Body of pancreas (tissue), 4 donors: ENCODE measurements at regions not wholly inside any gene's neighbourhood (a gene's known extent, or its start where the extent isn't known, plus 50 kb on each side); places are given as distances from the start of the nearest gene placed in this dataset.

Experiments
- ATAC-seq: fragments of 150-250 bp; one replicate; pipeline ENCODE4 v1.9.1; 2016
- DNase-seq, 4 donors: peaks; one replicate each; pipeline ENCODE4 v3.0.0-alpha.2; 2019
- H3K27ac ChIP-seq, 4 donors: fragments of 200-600 bp; sonication (generic); 1 replicate in 3 of 4; 2 replicates in 1 of 4; pipeline versions ENCODE4 v1.5.1 to v1.6.1; 2016 to 2019; ENCODE audit warnings: mild to moderate bottlenecking in 1 of 4, mixed read lengths in 1 of 4, moderate library complexity in 1 of 4
- H3K27me3 ChIP-seq, 2 donors: fragments of 200-600 bp; sonication (generic); one replicate each; pipeline ENCODE4 v1.6.0; 2016; ENCODE audit warnings: mild to moderate bottlenecking in 1 of 2
- H3K36me3 ChIP-seq, 2 donors: fragments of 200-600 bp; sonication (generic); replicated peaks in 1 of 2; 2 replicates each; pipeline ENCODE4 v1.5.1; 2016; ENCODE audit warnings: low read depth in 2 of 2; ENCODE audit not compliant: insufficient read depth in 1 of 2
- H3K4me1 ChIP-seq: fragments of 200-600 bp; sonication (generic); one replicate; pipeline ENCODE4 v1.6.0; 2016
- H3K4me3 ChIP-seq, 2 donors: fragments of 200-600 bp; sonication (generic); 1 replicate in 1 of 2; 2 replicates in 1 of 2; pipeline ENCODE4 v1.5.1; 2016 to 2019
- H3K9me3 ChIP-seq, 3 donors: fragments of 200-600 bp; sonication (generic); 1 replicate in 2 of 3; 2 replicates in 1 of 3; pipeline ENCODE4 v1.5.1; 2016
- POLR2A ChIP-seq, 3 donors: fragments of 450-650 bp; IDR thresholded peaks; one replicate each; pipeline ENCODE4 v1.6.1; 2016; ENCODE audit warnings: antibody characterized with exemption in 3 of 3, mild to moderate bottlenecking in 2 of 3
- WGBS, 2 donors: methylation state at CpG; one replicate each; pipeline ENCODE4 v1.1.5; 2017; 5-methylcytosine and 5-hydroxymethylcytosine counted together
- intact Hi-C: fragments of 100-400 bp; cut with DNase I; formaldehyde crosslinking; loops from one replicate; pipeline ENCODE4 v1.15.1; 2023
- TF ChIP-seq, protein P1 (sequence below), 7 experiments: fragments of 450-650 bp in 4 of 7; fragments of 200-600 bp in 3 of 7; sonication (generic) in 3 of 7; IDR thresholded peaks; one replicate each; pipeline ENCODE4 v1.5.1; 2016 to 2019; ENCODE audit warnings: antibody characterized with exemption in 7 of 7

DNA sequence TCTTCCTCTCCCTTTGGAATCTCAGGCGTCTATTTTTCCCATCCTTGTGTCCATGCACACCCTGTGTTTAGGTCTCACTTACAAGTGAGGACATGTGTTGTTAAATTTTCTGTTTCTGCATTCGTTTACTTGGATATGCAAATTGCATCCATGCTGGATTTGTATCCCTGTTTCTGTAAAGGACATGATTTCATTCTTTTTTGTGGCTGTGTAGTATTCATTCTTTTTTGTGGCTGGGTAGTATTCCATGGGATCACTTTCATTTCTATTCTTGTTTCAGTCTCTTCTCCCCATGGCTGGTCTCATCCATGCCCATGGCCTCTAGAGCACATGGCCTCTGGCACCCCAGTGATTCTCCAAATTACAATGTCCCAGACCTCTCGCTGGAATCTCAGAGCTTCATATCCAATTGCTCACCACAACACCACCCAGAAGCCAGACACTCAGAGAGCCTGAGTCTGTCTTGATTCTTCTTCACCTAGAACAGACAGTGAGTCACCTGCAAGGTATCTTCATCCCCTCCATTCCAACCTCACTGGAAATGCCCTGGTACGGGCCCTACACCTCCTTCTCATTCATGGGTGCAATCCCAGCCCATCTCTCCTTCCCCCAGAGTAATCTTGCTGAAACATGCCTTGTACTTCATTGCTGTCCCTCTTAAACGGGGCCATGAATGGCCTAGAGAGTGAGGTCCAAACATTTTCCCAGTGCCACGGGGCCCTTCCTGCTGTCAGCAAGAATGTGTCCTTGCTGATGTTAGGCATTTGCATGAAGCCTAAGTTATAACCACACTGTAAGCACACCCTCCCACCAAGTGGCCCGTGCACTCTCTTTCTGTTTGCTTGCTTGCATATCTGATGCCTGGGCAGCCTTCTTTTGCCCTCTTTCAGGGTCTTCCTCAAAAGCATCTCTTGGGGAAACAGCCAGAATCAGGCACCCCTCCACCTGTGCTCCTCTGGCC lies 476.2 kb upstream of the TSHZ3 start:
- Histone ChIP-seq H3K27me3 (no peaks in the 10 kb centered on the region), H3K4me1 (no peaks in the 10 kb centered on the region), H3K27ac (no peak overlapping the region), H3K36me3 (no peaks in the 10 kb centered on the region), H3K9me3 (no peaks in the 10 kb centered on the region), H3K4me3 (no peak overlapping the region)
- intact Hi-C loops = no loop called here
- WGBS, 2 donors = 35 to 42% methylated on average over 7 of the region's 7 CpGs
- no peak for DNase-seq
- ATAC-seq = no peak
- TF ChIP-seq, protein P1, sequence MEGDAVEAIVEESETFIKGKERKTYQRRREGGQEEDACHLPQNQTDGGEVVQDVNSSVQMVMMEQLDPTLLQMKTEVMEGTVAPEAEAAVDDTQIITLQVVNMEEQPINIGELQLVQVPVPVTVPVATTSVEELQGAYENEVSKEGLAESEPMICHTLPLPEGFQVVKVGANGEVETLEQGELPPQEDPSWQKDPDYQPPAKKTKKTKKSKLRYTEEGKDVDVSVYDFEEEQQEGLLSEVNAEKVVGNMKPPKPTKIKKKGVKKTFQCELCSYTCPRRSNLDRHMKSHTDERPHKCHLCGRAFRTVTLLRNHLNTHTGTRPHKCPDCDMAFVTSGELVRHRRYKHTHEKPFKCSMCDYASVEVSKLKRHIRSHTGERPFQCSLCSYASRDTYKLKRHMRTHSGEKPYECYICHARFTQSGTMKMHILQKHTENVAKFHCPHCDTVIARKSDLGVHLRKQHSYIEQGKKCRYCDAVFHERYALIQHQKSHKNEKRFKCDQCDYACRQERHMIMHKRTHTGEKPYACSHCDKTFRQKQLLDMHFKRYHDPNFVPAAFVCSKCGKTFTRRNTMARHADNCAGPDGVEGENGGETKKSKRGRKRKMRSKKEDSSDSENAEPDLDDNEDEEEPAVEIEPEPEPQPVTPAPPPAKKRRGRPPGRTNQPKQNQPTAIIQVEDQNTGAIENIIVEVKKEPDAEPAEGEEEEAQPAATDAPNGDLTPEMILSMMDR (IDR thresholded peaks at IDR 0.05) = no peak
- no peak for TF ChIP-seq POLR2A (IDR thresholded peaks at IDR 0.05)

DNA sequence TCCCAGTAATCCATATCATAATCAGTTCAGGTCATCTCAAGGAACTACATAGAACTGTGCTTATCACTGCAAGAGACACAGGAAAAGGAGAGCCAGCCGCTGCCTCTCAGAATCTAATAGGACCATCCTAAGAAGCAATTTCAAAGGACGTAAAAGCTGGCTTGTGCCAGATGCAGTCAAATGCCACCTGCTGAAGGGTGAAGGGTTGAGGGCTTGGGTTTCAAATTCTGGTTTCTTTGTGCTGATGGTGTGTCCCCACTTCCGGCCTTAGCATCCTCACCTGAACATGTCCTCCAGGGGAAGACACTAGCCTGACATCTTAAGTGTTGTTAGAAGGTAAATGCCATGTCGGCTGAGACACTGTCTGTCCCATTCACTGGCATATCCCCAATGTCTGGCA lies 477.1 kb upstream of the TSHZ3 start:
- TF ChIP-seq, protein P1 (IDR thresholded peaks at IDR 0.05) = no peak
- no peak for TF ChIP-seq POLR2A (IDR thresholded peaks at IDR 0.05)
- 62 to 67% methylated on average over 1 to 4 of the region's 4 CpGs for WGBS, 2 donors

DNA sequence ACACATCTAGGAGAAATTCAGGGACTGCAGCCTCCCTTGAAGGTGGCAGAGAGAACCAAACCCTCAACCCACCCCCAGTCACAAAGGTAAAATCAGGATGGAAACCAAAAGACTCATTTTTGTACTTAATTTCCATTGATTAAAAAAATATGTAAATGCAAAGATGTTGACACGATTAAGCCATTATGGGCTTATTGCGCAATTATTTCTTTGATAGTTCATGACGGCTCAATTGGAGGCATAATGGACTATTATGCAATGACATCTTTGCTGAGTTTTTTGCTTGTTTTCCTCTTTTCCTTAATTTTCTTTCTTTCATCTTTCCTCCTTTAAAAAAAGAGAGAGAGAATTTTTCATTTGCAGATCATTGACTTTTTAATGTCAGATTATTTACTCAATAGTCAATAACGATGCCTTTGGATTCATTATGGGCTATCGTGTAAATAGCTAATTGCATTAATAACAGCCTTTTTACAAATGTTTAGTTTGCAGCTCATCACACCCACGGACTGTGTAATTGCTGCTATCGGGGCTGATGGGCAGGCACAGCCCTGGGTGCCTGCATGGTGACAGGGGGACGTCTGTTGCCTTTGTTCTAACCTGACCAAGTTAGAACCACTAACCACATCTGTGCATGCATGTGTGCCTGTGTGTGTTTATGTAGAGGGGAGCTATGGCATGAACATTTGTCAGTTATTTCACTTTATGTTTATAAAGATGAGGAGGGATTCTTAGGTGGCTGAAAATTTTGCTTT lies 482.4 kb upstream of the TSHZ3 start:
- ATAC-seq = no peak
- no peak for TF ChIP-seq POLR2A (IDR thresholded peaks at IDR 0.05)
- TF ChIP-seq, protein P1 (IDR thresholded peaks at IDR 0.05) = no peak
- Histone ChIP-seq H3K4me3 (no peak overlapping the region), H3K9me3 (no peaks in the 10 kb centered on the region), H3K27ac (no peak overlapping the region), H3K27me3 (no peaks in the 10 kb centered on the region), H3K36me3 (no peaks in the 10 kb centered on the region), H3K4me1 (no peaks in the 10 kb centered on the region)
- intact Hi-C loops = no loop called here
- 34 to 38% methylated on average over 8 of the region's 8 CpGs for WGBS, 2 donors
- DNase-seq = no peak

More for the DNA sequence above, 477.1 kb upstream of the TSHZ3 start:
- Histone ChIP-seq H3K4me3 (no peak overlapping the region), H3K4me1 (no peaks in the 10 kb centered on the region), H3K27me3 (no peaks in the 10 kb centered on the region), H3K9me3 (no peaks in the 10 kb centered on the region), H3K27ac (no peak overlapping the region), H3K36me3 (no peaks in the 10 kb centered on the region)
- no peak for ATAC-seq
- DNase-seq = no peak
- intact Hi-C loops = no loop called here

DNA sequence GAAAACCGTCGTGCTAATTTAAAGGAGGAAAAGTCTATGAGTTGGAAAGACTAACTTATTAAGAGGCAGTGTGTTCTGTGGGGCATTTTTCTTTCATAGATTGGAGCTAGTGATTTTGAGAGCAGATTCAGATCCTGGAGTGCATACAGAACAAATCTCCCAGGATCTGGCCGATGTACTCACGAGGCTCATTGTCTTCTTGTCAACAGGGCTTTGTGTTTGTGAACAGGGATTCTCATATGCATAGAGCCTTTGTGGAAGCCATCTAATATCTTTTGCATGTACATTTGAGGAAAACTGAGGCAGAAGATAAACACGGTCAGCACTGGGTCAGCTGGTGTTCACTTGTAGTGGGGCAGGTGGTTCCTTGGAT lies 482.9 kb upstream of the TSHZ3 start:
- TF ChIP-seq, protein P1 (IDR thresholded peaks at IDR 0.05) = no peak
- intact Hi-C loops = no loop called here
- no peak overlapping the region for H3K27ac ChIP-seq
- no peaks in the 10 kb centered on the region for H3K4me1 ChIP-seq
- no peak overlapping the region for H3K4me3 ChIP-seq
- ATAC-seq (no peak), DNase-seq (no peak)
- no peaks in the 10 kb centered on the region for H3K27me3 ChIP-seq
- no peaks in the 10 kb centered on the region for H3K36me3 ChIP-seq
- 61 to 64% methylated on average over 5 of the region's 5 CpGs for WGBS, 2 donors
- H3K9me3 ChIP-seq = no peaks in the 10 kb centered on the region
